ENCODE measurements at regions not wholly inside any gene's neighbourhood (a gene's known extent, or its start where the extent isn't known, plus 50 kb on each side); places are given as distances from the start of the nearest gene placed in this dataset.
"Not testable (repeated sequence)": the region's sequence is repeated elsewhere in the genome, so short reads cannot be mapped to it uniquely, and the experiment has no call there.

DNA sequence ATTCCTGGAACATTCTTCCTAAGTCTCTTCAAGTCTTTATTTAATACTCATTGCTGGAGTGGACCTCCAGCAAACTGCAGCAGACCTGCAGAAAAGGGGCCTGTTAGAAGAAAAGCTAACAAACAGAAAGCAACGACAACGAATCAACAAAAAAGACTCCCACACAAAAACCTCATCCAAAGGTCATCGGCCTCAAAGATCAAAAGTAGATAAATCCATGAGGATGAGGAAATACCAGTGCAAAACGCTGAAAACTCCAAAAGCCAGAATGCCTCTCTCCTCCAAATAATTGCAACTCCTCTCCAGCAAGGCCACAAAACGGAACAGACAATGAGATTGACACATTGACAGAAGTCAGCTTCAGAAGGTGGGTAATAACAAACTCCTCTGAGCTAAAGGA is 472.2 kb downstream of the C12orf50 start:
- no peak for DNase-seq (ENCODE audit: low spot score)

DNA sequence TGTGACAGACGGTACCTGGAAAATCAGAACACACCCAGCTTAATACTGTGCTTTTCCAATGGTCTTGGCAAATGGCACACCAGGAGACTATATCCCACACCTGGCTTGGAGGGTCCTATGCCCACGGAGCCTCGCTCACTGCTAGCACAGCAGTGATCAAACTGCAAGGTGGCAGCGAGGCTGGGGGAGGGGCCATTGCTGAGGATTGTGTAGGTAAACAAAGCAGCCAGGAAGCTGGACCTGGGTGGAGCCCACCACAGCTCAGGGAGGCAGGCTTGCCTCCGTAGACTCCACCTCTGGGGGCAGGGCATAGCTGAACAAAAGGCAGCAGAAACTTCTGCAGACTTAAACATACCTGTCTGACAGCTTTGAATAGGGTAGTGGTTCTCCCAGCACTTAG is 498.0 kb downstream of the C12orf50 start:
- not testable (repeated sequence) for DNase-seq (ENCODE audit: low spot score)

DNA sequence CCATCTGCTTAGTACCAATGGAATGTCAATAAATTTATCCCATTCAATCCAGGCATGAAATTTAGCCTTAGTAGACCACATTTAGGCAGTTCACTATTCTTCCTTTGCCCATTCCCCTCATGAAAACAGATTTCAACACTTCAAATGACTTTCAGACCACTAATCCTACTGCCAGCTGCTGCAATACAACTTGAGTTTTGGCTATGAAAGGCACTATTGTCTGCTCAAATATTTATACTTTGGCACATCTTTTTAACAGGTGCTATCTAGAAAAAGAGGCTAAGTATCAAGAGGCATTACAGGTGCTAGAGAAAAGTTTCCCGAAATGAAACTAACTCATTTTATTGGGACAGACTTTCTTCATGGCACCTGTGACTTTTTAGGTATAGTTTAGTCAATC is 499.8 kb downstream of the C12orf50 start:
- DNase-seq (ENCODE audit: low spot score), result no peak

DNA sequence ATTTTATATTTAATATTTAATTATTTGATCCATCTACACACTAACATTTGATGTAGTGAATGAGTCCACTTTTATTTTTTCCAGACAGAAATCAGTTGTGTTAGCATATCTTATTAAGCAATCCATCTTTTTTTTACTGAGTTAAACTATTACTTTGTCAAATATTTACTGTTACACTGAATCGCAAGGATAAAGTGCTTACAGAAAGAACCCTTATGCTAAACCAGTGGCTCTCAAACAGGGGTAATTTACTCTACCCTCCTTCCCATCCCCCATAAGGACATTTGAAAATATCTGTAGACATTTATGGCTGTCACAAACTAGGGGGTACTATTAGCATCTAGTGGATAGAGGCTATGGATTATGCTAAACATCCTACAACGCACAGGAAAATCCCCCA is 508.2 kb downstream of the C12orf50 start:
- no peak for DNase-seq (ENCODE audit: low spot score)

DNA sequence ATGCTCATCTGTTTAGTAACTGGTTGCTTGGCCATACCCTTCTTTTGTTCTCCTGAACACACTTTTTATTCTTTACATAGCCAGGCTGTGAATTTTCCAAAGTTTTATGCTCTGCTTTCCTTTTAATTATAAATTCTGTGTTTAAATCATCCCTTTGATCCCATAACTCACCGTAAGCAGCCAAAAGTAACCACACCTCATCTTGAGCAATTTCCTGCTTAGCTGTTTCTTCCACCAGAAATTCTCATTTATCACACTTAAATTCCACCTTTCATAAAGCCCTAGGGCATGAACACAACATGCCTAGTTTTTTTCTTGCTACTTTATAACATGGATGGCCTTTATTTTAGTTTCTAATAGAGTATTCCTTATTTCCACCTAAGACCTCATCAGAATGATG is 510.7 kb downstream of the C12orf50 start:
- DNase-seq (ENCODE audit: low spot score), result no peak

DNA sequence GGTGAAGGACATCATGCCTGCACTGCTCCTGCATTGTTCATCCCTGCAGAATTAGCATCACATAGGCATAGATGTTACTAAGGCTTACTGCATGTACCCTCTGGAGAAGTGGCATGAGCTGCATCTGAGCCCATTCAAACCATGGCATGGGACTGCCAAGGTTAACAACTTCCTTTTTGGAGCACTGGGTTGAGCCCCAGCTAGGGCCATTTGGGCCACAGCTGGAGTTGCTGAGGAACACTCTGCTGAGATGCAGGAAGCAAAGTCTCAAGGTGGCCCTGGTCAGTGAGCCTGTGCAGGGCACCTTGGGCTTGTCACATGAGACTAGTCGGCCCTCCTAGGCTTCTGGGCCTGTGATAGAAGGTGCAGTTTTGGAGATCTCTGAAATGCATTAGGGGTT is 511.2 kb downstream of the C12orf50 start:
- no peak for DNase-seq (ENCODE audit: low spot score)

DNA sequence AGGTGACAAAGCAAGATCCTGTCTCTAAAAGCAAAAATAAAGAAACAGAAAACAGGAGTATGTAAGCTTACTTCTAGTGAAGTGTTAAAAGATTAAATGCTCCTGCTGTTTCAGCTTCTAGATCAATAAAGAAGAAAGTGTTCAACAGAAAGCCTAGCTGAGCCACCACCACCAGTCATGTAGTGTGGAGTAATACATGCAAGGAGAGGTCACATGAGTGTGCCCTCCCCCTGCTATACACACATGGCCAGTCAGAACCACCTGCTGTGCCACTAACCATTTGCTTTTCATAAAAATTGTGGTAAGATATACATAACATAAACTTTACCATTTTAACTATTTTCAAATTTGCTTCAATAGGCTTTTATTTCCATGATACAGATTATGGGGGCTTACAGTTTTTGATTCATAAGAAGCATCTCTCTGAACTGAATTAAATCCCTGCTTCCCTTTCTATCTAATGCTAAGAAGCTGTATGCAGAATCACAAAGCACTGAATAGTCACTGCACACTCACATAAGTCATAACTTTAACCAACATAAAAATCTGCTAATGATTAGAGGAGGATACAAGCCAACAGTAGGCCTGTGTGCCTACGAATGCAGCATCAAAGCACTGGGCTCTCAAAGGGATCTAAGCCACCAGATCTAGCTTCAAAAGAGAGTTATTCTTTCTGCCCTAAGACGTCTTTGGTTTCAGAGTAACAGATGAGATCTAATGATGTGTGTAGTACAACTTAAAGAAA is 515.5 kb downstream of the C12orf50 start:
- DNase-seq (ENCODE audit: low spot score), result no peak

DNA sequence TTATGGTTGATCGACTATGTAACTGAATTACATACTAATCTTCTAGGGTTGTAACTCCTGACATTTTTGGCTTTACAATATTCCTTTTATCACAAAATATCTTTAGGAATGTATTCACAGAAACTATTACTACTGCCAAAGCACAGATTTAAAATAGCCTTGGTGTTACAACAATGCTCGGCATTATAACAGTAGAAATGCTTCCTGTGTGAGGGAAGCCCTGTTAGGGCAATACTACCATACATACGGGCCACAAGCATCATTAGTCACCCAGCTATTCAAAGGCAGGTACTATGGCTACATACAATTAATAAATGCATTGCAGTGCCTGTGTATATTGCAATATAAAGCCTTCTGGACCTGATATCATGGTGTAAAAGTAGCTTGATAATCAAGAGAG is 517.8 kb downstream of the C12orf50 start:
- no peak for DNase-seq (ENCODE audit: low spot score)

DNA sequence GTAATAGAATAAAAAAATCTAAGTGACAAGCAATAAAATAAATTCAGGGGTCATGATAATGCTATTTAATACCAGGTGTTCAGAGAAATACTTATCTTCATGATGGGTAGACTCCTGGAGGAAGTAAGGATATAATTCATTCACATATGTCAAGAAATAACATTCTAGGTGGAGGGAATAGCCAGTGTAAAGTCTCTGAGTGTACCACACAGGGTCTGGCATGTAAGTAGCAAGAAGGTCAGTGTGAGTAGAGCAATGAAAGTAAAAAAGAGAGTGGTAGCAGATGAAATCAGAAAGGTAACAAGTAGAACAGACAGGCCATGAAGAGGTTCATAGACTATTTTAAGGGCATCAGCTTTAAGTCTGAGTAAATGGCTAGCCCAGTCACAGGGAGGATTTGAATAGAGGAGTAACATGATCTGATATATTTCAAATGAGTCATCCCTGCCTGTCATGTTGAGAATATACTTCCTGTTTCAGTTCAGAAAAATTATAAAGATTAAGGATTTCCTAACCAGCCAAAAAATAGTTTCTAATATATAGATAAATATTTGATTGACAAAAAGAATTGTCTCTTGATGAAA is 519.9 kb downstream of the C12orf50 start:
- peak; percentile 8 for DNase-seq (ENCODE audit: low spot score)

DNA sequence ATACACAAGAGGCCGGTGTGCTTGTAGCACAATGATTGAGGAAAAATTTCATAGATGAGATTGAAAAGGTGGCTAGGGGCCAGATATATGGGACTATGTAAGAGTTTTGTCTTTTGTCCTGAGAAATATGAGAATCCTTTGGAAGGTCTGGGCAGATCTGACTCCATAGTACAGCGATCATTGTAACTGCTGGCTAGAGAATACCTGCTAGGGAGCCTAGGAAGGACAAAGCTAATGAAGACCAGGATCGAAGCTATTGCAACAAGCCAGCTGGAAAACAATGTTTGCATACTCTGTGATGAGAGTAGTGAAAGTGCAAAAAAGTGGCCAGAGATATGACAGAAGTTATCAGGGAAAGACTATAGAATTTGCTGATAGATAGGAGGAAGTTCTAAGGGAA is 537.6 kb downstream of the C12orf50 start:
- DNase-seq (ENCODE audit: low spot score), result peak; percentile 10

DNA sequence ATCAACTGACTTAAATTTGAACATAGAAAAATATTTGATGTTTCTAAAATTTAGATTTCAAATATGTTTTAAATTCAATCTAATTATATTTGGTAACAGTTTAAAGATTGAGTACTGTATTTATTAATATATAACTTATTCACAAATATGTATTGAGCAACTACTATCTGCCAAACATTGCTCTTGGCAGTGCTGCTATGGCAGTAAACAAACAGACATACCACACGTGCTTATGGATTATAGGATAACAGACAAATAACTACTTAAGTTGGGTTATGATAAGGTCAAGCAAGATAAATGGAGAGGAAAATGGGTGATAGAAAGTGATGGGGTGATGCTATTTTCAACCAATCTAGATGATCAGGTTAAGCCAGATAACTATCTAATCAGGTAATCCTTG is 538.1 kb downstream of the C12orf50 start:
- DNase-seq (ENCODE audit: low spot score), result peak; percentile 2

DNA sequence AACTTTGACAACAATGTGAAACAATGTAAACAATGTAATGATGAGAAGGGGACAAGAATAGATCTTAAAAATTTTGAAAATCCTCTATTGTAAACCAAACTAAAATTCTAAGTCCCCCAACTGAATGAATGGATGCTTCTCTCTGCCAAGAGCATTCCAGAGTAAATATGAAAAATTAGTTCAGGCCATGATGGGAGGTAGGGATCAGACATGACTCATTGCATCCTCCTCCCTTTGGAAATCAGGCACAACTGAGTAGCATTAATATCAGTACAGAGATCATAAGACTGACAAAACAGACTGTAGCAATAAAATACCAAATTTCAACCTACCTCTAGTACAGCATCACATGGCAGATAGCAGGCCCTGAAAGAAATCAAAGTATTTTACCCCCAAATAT is 559.9 kb downstream of the C12orf50 start:
- DNase-seq (ENCODE audit: low spot score), result no peak

DNA sequence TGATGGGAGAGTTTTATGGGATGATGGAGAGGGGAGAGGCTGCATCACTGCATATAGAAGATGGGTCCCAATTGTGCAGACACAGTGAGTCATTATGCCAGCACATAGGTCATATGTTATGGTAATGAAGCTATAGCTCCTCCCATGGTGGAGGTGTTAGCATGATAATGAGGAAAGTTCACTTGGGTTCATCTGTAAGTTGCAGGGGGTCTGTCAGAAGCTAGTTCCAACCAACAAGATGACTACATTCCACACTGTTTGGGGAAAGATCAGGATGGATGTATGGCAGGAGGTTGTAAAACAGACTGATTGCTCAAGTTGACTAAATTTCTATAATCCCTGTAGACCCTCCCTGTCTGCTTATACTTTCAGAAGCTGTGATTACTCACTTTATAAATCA is 561.3 kb downstream of the C12orf50 start:
- no peak for DNase-seq (ENCODE audit: low spot score)

DNA sequence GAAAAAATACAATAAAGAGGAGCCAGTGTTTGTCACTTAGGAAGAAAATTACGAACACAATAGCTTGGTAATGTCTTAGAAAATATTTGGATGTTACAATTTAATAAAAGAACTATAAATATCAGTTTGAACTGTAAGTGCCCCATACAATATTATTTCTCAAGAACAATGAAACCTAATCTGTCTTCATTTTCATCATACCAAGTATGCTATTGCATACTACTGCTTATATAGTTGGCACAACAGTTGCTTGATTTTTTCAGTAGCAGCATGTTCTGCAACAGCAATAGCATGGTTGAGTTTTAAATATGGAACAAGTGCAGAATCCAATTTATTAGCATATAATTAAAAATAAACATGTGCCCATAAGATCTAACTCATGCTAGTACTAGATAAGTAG is 564.6 kb downstream of the C12orf50 start:
- DNase-seq (ENCODE audit: low spot score), result no peak

DNA sequence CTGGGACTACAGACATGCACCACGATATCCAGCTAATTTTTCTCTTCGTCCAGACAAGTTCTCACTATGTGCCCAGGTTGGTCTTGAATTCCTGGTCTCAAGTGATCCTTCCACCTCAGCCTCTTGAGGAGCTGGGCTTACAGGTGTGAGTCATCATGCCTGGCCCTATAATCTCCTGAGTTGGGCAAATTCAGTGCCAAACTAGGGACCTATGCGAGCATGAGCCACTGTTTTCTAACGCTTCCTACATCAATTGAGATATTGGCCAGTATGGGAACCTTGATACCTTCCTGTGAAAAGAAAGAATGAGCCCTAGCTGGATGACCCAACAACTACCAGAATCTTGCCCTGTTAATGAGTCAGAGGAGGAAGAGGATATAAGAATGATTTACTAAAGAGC is 585.2 kb downstream of the C12orf50 start:
- no peak for DNase-seq (ENCODE audit: low spot score)

DNA sequence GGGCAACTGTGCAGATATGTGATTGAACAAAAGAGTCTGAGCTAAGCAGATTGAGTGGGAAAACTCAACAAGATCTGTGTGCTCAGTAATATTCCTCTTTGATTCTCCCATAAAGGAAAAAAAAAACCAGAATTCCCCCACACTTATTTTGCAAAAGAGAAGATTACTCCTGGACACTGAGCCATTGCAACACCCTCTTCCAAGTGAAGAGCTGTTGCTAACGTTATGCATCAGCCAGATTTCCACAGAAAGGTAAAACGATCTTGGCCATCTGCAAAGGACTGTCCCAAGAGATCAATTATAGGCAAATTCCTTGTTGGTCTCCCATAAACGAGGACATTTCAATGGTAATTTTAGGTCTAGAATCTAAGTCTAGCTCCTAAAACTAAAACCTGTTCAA is 587.7 kb downstream of the C12orf50 start:
- DNase-seq (ENCODE audit: low spot score), result no peak

DNA sequence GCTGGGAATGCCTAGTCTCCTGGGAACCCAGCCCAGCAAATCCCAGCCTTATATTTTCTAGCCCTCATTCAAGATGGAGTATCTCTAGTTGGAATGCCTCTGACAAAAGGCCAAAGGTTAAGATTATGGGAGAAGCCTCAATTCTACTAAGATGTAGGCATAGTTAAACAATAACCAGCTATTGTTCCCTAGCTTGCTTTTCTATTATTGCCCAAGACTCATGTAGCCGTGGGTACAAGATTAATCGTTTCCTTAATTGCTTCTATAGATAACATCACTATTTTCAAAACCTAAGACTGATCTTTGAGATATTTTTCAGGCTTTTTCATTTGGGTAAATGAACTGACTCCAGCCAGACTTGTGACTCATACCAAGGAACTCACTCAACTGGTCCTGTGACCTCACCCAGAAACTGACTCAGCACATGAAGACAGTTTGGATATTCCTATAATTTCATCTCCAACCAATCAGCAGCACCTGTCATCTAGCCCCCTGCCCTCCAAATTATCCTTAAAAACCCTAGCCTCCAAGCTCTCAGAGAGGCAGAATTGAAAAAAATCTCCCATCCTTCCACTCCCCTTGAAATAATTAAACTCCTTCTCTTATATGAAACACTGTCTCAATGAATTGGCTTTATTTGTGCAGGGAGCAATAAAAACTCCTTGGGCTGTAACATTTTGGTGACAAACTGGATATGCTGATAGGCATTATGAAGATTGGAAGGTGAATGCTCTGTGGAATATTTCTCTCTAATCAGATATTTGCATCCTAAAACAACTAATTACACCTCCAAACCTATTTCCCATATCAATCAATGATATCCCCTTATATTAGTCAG is 589.0 kb downstream of the C12orf50 start:
- no peak for DNase-seq (ENCODE audit: low spot score)

DNA sequence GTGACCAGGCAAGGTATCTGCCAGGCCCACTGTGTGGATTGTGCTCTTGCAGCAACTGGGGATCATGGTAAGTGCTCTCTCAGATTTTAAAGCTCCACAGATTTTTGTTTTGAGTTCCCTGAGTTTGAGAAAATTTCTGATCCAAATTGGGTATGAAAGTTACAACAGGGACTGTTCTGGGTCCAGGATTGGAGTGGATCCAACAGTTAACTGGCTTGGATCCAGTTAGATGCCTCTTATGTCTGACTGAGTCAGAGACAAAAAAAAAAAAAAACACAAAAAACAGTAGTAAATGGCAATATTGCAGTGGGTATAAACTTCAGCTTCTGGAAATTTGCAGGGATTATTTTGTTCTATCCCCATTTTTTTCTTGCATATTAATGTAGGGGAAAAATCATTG is 598.8 kb downstream of the C12orf50 start:
- no peak for DNase-seq (ENCODE audit: low spot score)

DNA sequence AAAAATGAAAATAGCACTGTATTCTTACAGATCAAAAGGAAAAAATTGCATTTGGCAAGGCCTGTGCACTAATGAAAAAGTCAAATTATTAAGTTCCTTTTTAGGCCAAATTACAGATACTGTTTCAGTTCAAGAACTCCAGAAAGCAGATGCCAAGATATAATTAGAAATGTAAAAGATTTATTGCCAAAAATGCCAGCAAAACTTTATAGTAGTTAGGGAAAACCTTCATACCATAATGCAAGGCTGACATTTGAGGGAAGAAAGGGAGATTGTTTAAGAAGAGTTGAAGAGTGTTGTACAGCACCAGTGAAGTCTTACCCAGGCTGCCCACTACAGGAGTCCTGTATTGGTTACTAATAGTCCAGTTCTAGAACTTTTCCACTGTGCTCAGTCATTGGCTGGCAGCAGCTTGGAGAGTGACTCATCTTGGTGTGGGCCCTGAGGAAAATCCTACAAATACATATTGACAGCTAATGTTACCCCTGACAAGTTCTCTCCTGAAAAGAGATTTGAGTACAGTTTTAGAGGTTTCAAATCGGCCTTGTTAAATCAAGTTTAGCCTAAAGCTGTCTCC is 600.4 kb downstream of the C12orf50 start:
- DNase-seq (ENCODE audit: low spot score), result no peak

DNA sequence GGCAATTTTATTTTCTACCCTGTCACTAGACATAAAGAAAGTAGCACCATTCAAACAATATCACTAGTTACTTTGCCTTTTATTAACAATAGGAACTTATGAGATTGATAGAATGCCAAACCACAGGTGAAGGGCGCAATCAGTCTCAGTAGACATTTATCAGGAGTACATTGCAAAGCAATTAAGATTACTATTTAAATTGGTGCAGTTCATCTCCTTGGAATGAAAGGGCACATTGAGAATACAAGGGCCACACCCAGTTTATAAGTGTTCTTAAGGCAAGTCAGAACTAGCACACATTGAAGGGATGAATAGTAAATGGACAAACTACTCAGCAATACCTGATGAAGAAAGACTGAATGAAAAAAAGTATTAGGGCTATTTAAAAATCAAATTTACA is 601.4 kb downstream of the C12orf50 start:
- DNase-seq (ENCODE audit: low spot score), result no peak

DNA sequence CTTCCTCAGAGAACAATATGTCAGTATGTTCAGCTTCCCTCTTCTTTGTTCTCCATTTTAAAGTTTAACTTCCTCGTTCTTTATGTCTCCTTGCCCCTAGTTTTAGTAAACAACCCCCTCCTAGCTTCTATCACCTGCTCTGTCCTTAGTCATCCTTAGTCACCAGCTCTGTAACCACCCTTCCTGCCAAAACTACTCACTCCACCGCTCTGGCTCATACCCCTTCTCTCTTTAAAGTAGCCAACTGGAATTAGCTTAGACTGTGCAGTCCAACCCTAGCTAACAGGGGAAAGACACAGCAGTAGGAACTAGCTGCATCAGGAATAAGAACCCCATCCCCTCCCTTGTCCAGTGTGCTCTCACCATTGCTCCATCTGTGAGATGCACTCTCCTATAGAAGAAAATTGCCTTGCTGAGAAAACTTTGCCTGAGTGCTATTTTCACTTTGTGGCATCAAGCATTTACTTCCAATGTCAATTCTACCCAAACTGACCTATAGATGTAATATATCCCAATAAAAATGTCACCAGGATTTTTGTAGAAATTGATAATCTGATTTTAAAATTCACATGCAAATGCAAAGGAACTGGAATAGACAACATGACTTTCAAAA is 603.2 kb downstream of the C12orf50 start:
- DNase-seq (ENCODE audit: low spot score), result no peak

DNA sequence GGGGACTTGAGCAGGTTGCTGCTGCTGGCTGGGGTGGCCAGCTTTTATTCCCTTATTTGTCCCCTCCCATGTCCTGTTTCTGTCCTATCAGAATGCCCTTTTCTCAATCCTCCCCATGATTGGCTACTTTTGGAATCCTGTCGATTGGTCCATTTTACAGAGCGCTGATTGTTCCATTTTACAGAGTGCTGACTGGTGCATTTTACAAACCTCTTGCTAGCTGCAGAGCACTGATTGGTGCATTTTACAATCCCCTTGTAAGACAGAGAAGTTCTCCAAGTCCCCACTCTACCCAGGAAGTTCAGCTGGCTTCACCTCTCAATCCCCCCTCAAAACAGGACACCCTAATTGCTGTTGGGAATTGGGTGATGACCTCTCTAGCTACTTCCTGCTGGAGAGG is 608.0 kb downstream of the C12orf50 start:
- DNase-seq (ENCODE audit: low spot score), result not testable (repeated sequence)
